Endodermal cell (in vitro differentiated cells): ENCODE measurements at regions not wholly inside any gene's neighbourhood (a gene's known extent, or its start where the extent isn't known, plus 50 kb on each side); places are given as distances from the start of the nearest gene placed in this dataset.

Source experiments
- DNase-seq: peaks from one replicate; pipeline ENCODE4 v3.0.0-alpha.2; 2017
- H3K27ac ChIP-seq: 2 replicates; pipeline ENCODE4 v1.5.1; 2013; ENCODE audit warnings: mild to moderate bottlenecking, low read depth, low read length, moderate library complexity
- H3K27me3 ChIP-seq: 2 replicates; pipeline ENCODE4 v1.6.1; 2013; ENCODE audit warnings: mild to moderate bottlenecking, low read length, moderate library complexity; ENCODE audit not compliant: insufficient read depth, control insufficient read depth, poor library complexity, severe bottlenecking
- H3K36me3 ChIP-seq: 2 replicates; pipeline ENCODE4 v1.7.0; 2013; ENCODE audit warnings: mild to moderate bottlenecking, low read length, moderate library complexity; ENCODE audit not compliant: control insufficient read depth, insufficient read depth
- H3K4me1 ChIP-seq: one replicate; pipeline ENCODE4 v1.7.0; 2013; ENCODE audit warnings: low read length; ENCODE audit not compliant: control insufficient read depth, insufficient read depth
- H3K4me3 ChIP-seq: 2 replicates; pipeline ENCODE4 v1.5.1; 2013; ENCODE audit warnings: mild to moderate bottlenecking, low read length, moderate library complexity
- H3K9ac ChIP-seq: 2 replicates; pipeline ENCODE4 v1.6.1; 2013; ENCODE audit warnings: mild to moderate bottlenecking, low read length, moderate library complexity; ENCODE audit not compliant: poor library complexity, severe bottlenecking; ENCODE audit errors: extremely low read depth
- H3K9me3 ChIP-seq: 2 replicates; pipeline ENCODE4 v1.6.1; 2013; ENCODE audit warnings: mild to moderate bottlenecking, low read length, moderate library complexity; ENCODE audit not compliant: control insufficient read depth
- H3K27ac Mint-ChIP-seq: 2 replicates; pipeline ENCODE4 v1.8.0; 2020; ENCODE audit warnings: mixed read lengths
- H3K27me3 Mint-ChIP-seq: 2 replicates; pipeline ENCODE4 v1.8.0; 2021; ENCODE audit warnings: mild to moderate bottlenecking, mixed read lengths; ENCODE audit not compliant: insufficient read depth
- H3K36me3 Mint-ChIP-seq: 2 replicates; pipeline ENCODE4 v1.8.0; 2020; ENCODE audit warnings: low read depth, mixed read lengths
- H3K4me1 Mint-ChIP-seq: 2 replicates; pipeline ENCODE4 v1.8.0; 2020; ENCODE audit warnings: mixed read lengths
- H3K4me3 Mint-ChIP-seq: 2 replicates; pipeline ENCODE4 v1.8.0; 2020; ENCODE audit warnings: mild to moderate bottlenecking, moderate library complexity, mixed read lengths
- H3K9me3 Mint-ChIP-seq: 2 replicates; pipeline ENCODE4 v1.8.0; 2020; ENCODE audit warnings: mild to moderate bottlenecking, mixed read lengths
- CTCF ChIP-seq: fragments of 200-600 bp; sonication (generic); conservative IDR thresholded peaks from 2 replicates; pipeline ENCODE4 v1.5.0; 2021; ENCODE audit warnings: antibody characterized with exemption, mild to moderate bottlenecking
- WGBS, 2 experiments: methylation state at CpG; one replicate each; pipeline versions ENCODE4 v1.1.5 to v1.1.7; 2013; ENCODE audit warnings: missing lambda C conversion rate in 2 of 2, mixed read lengths in 1 of 2; ENCODE audit not compliant: insufficient coverage in 1 of 2, insufficient read length in 1 of 2; 5-methylcytosine and 5-hydroxymethylcytosine counted together

- H3K36me3 Mint-ChIP-seq, result peaks cover 2% of the 10 kb centered on the region
- H3K9me3 Mint-ChIP-seq, result peaks cover 21% of the 10 kb centered on the region
- TF ChIP-seq CTCF, result no peak
Measured at GRCh38 chr5:67272453-67273130, 76.0 kb upstream of the CD180 start.

GRCh38 chr5:67268231-67269021, 71.8 kb upstream of the CD180 start:
- Mint-ChIP-seq H3K9me3 (no peaks in the 10 kb centered on the region), H3K27ac (no peak overlapping the region), H3K36me3 (no peaks in the 10 kb centered on the region), H3K4me1 (no peaks in the 10 kb centered on the region), H3K27me3 (no peaks in the 10 kb centered on the region), H3K4me3 (no peak overlapping the region)
- TF ChIP-seq CTCF, result no peak
- no peaks in the 10 kb centered on the region for H3K9me3 ChIP-seq
- H3K4me3 ChIP-seq, result no peak overlapping the region
- no peak for DNase-seq
- 83 to 89% methylated on average over 5 to 10 of the region's 10 CpGs for WGBS, 2 experiments
- H3K9ac ChIP-seq, result no peak overlapping the region
- no peaks in the 10 kb centered on the region for H3K4me1 ChIP-seq
- H3K27ac ChIP-seq, result peak overlapping the region; percentile 26
- no peaks in the 10 kb centered on the region for H3K36me3 ChIP-seq
- H3K27me3 ChIP-seq, result no peaks in the 10 kb centered on the region

More at GRCh38 chr5:67272453-67273130, 76.0 kb upstream of the CD180 start:
- peaks cover 5% of the 10 kb centered on the region for H3K9me3 ChIP-seq
- H3K4me3 ChIP-seq, result no peak overlapping the region
- no peak overlapping the region for H3K27ac ChIP-seq
- H3K4me1 ChIP-seq, result no peaks in the 10 kb centered on the region
- H3K36me3 ChIP-seq, result no peaks in the 10 kb centered on the region
- Mint-ChIP-seq H3K27me3 (no peaks in the 10 kb centered on the region), H3K4me3 (no peak overlapping the region), H3K4me1 (no peaks in the 10 kb centered on the region), H3K27ac (no peak overlapping the region)
- H3K27me3 ChIP-seq, result no peaks in the 10 kb centered on the region
- no peak for DNase-seq
- no peak overlapping the region for H3K9ac ChIP-seq
- 71 to 86% methylated on average over 2 to 7 of the region's 7 CpGs for WGBS, 2 experiments

GRCh38 chr5:67267512-67268216, 71.1 kb upstream of the CD180 start:
- Histone ChIP-seq H3K4me1 (no peaks in the 10 kb centered on the region), H3K27me3 (no peaks in the 10 kb centered on the region), H3K27ac (peak overlapping the region; percentile 46), H3K36me3 (no peaks in the 10 kb centered on the region), H3K9ac (no peak overlapping the region), H3K9me3 (no peaks in the 10 kb centered on the region), H3K4me3 (no peak overlapping the region)
- no peaks in the 10 kb centered on the region for H3K9me3 Mint-ChIP-seq
- no peak for TF ChIP-seq CTCF
- WGBS, 2 experiments, result 77 to 88% methylated on average over 4 to 7 of the region's 7 CpGs
- no peaks in the 10 kb centered on the region for H3K27me3 Mint-ChIP-seq
- H3K4me3 Mint-ChIP-seq, result no peak overlapping the region
- H3K4me1 Mint-ChIP-seq, result no peaks in the 10 kb centered on the region
- no peaks in the 10 kb centered on the region for H3K36me3 Mint-ChIP-seq
- no peak for DNase-seq
- H3K27ac Mint-ChIP-seq, result no peak overlapping the region
